WI38 (cell line): ENCODE measurements at regions not wholly inside any gene's neighbourhood (a gene's known extent, or its start where the extent isn't known, plus 50 kb on each side); places are given as distances from the start of the nearest gene placed in this dataset.

Experiments
- H3K4me3 ChIP-seq: 2 replicates; pipeline ENCODE4 v1.5.1; 2011; ENCODE audit warnings: low read depth, mild to moderate bottlenecking, control low read depth, low read length
- CTCF ChIP-seq: IDR thresholded peaks from 2 replicates; pipeline ENCODE4 v1.5.1; 2012; ENCODE audit warnings: low read depth, mild to moderate bottlenecking, control low read depth, low read length

GRCh38 chr6:40083141-40083920 is 149.1 kb upstream of the MOCS1 start:
- TF ChIP-seq CTCF: no peak

GRCh38 chr6:40082278-40083043 is 148.2 kb upstream of the MOCS1 start:
- TF ChIP-seq CTCF: no peak

More at GRCh38 chr6:40083141-40083920, 149.1 kb upstream of the MOCS1 start:
- no peak overlapping the region for H3K4me3 ChIP-seq

GRCh38 chr6:40077736-40078135 is 143.5 kb upstream of the MOCS1 start:
- no peak for TF ChIP-seq CTCF
- no peak overlapping the region for H3K4me3 ChIP-seq

More at GRCh38 chr6:40082278-40083043, 148.2 kb upstream of the MOCS1 start:
- H3K4me3 ChIP-seq: no peak overlapping the region

GRCh38 chr6:40077315-40077714 is 143.1 kb upstream of the MOCS1 start:
- TF ChIP-seq CTCF: no peak
- H3K4me3 ChIP-seq: no peak overlapping the region

GRCh38 chr6:40075056-40075590 is 140.9 kb upstream of the MOCS1 start:
- no peak overlapping the region for H3K4me3 ChIP-seq
- TF ChIP-seq CTCF: no peak

- TF ChIP-seq CTCF: no peak
- no peak overlapping the region for H3K4me3 ChIP-seq
These were observed 140.2 kb upstream of the MOCS1 start for GRCh38 chr6:40074306-40075055.
